SK-N-SH (cell line): ENCODE measurements at regions not wholly inside any gene's neighbourhood (a gene's known extent, or its start where the extent isn't known, plus 50 kb on each side); places are given as distances from the start of the nearest gene placed in this dataset.

ENCODE experiments used
- CTCF ChIP-seq: fragments of 200-600 bp; sonication (generic); IDR thresholded peaks from 2 replicates; pipeline ENCODE4 v1.6.1; 2017; ENCODE audit warnings: antibody characterized with exemption, mild to moderate bottlenecking, moderate library complexity
- EP300 ChIP-seq, 2 experiments: IDR thresholded peaks; 2 replicates each; pipeline versions ENCODE4 v1.4.0 to v1.6.1; 2012; ENCODE audit warnings: borderline replicate concordance in 1 of 2, low read depth in 1 of 2, low read length in 1 of 2
- EZH2phosphoT487 ChIP-seq: fragments of 200-600 bp; sonication (generic); IDR thresholded peaks from 2 replicates; pipeline ENCODE4 v1.6.1; 2017; ENCODE audit warnings: low read depth, mixed run types, mild to moderate bottlenecking, antibody characterized with exemption, moderate library complexity, borderline replicate concordance
- POLR2AphosphoS5 ChIP-seq: IDR thresholded peaks from 2 replicates; pipeline ENCODE4 v1.6.1; 2012; ENCODE audit warnings: low read depth, low read length
- TAF1 ChIP-seq: IDR thresholded peaks from 2 replicates; pipeline ENCODE4 v1.6.1; 2012; ENCODE audit warnings: low read depth, mild to moderate bottlenecking, low read length, moderate library complexity, borderline replicate concordance

GRCh38 chr15:46938169-46938568, 779.1 kb upstream of the SEMA6D start:
- TF ChIP-seq TAF1 = no peak
- TF ChIP-seq CTCF = no peak
- no peak for TF ChIP-seq EZH2phosphoT487
- no peak for TF ChIP-seq POLR2AphosphoS5
- no peak for TF ChIP-seq EP300 (IDR thresholded peaks at IDR 0.05; ENCODE audit: borderline replicate concordance in 1 of 2, low read depth in 1 of 2, low read length in 1 of 2)
